NB4 (cell line): ENCODE measurements at regions not wholly inside any gene's neighbourhood (a gene's known extent, or its start where the extent isn't known, plus 50 kb on each side); places are given as distances from the start of the nearest gene placed in this dataset.

Source experiments
- DNase-seq: peaks from one replicate; pipeline ENCODE4 v3.0.0; 2010; ENCODE audit warnings: low read depth
- H3K4me3 ChIP-seq: one replicate; pipeline ENCODE4 v1.5.1; 2011; ENCODE audit warnings: mild to moderate bottlenecking, low read depth, low read length, moderate library complexity
- MYC ChIP-seq: IDR thresholded peaks from 2 replicates; pipeline ENCODE4 v1.6.1; 2011; ENCODE audit warnings: low read depth, low read length
- POLR2A ChIP-seq: IDR thresholded peaks from 2 replicates; pipeline ENCODE4 v1.6.1; 2011; ENCODE audit warnings: mild to moderate bottlenecking; ENCODE audit not compliant: insufficient read length; ENCODE audit errors: extremely low read depth
- TF ChIP-seq, protein P1 (sequence below): IDR thresholded peaks from one replicate; pipeline ENCODE4 v1.5.1; 2012; ENCODE audit warnings: low read depth, low read length
- TF ChIP-seq, protein P2 (sequence below): IDR thresholded peaks from 2 replicates; pipeline ENCODE4 v1.6.1; 2011; ENCODE audit warnings: low read depth, low read length

DNA sequence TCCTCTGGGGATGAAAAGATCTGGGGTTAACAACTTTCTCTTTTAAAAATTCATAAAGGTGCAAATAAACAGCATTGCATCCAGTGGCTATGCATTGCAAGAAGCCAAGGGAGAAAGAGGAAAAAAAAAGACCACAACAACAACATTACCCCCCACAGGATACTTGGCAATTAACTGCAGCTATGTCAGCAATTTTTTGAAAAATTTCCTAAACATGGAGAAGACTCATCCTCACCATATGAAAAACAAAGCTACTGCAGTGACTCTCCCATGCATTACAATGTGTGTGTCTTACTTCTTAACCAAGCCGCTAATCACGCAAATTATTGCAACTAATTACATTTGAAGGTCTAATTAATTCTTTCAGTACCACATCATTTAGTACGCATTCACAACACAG, 309.8 kb upstream of the ZNF507 start:
- DNase-seq = no peak
- no peak overlapping the region for H3K4me3 ChIP-seq
- TF ChIP-seq POLR2A (no peak), MYC (no peak)
- TF ChIP-seq, protein P1, sequence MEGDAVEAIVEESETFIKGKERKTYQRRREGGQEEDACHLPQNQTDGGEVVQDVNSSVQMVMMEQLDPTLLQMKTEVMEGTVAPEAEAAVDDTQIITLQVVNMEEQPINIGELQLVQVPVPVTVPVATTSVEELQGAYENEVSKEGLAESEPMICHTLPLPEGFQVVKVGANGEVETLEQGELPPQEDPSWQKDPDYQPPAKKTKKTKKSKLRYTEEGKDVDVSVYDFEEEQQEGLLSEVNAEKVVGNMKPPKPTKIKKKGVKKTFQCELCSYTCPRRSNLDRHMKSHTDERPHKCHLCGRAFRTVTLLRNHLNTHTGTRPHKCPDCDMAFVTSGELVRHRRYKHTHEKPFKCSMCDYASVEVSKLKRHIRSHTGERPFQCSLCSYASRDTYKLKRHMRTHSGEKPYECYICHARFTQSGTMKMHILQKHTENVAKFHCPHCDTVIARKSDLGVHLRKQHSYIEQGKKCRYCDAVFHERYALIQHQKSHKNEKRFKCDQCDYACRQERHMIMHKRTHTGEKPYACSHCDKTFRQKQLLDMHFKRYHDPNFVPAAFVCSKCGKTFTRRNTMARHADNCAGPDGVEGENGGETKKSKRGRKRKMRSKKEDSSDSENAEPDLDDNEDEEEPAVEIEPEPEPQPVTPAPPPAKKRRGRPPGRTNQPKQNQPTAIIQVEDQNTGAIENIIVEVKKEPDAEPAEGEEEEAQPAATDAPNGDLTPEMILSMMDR = no peak
- TF ChIP-seq, protein P2, sequence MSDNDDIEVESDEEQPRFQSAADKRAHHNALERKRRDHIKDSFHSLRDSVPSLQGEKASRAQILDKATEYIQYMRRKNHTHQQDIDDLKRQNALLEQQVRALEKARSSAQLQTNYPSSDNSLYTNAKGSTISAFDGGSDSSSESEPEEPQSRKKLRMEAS = no peak

DNA sequence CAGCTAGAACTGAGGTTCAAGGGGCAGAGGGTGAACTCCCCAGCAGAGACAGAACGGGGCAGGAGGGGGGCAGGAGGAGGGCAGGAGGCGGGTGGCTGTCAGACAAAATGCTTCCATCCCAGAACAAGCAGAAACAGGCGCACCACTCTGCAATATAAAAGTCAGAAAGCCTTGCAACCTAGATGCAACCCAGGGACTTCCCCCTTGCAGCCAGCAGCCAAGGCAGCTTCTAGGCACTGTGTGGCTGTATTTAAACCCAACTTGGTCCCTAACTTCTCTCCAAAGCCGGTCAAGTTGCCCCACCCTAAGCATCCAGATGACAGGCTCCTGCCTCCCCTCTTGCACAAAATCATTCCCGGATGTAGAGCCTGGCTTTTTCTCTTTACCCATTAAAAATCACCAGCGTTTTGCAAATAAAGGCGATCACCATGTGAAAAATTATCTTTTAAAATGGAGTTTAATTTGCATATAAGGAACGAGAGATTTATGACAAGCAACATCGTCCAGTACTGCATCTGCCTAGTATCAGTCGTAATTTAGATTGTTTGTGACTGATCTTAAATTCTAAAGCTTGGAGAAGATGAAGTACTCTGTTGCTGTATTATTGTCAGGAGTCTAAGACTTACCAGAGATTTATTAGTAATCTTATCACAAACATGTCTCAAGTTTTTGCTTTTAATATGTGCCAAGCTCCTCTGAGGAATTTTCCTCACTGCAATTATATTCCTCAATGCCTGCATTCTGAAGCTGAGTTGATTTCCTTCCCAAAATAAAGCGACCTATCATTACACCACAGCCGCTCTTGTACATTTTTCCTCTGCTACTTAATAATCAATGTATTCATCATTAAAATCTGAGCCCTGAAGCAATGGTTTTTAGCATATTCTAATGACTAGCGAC, 307.1 kb upstream of the ZNF507 start:
- no peak for DNase-seq
- H3K4me3 ChIP-seq = no peak overlapping the region
- TF ChIP-seq MYC = no peak
- TF ChIP-seq, protein P2 = no peak
- TF ChIP-seq POLR2A = no peak
- TF ChIP-seq, protein P1 = no peak

DNA sequence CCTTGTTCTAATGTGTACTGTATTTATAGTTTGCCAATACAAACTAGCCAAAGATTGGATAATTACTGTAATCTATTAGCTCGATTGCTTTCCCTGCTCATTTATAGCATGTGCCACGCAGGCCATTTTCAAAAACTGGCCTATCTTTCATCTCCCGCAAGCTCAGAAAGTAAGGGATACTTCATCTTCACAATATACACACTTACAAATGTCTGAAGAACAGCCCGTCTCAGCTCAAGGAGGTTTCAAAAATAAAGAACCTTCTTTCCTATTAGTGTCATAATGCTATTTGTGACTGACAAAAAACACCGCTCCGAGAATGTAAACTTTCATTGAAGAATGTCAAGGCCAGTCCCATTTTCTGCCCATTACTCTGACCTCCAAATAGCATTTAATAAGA, 306.4 kb upstream of the ZNF507 start:
- no peak overlapping the region for H3K4me3 ChIP-seq
- no peak for DNase-seq
- TF ChIP-seq MYC (no peak), POLR2A (no peak)
- TF ChIP-seq, protein P1 = no peak
- TF ChIP-seq, protein P2 = no peak

DNA sequence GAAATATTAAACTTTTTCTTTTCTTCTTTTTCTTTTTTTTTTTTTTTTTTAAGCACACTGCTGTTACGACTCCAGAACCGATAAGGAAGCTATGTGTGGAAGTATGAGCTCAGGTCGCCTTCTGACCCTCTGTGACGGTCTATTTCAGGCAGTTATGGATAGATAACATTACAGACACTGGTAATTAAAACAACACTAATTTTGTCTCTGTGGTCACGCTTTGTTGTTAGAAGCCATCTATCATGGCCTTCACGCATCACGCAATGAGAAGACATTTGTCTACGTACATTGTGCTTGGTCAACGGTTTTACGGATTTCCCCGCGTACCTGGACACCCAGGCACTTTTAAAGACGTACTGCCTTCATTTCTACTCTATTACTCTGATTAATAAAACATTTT, 306.0 kb upstream of the ZNF507 start:
- TF ChIP-seq POLR2A = no peak
- TF ChIP-seq, protein P1 = no peak

DNA sequence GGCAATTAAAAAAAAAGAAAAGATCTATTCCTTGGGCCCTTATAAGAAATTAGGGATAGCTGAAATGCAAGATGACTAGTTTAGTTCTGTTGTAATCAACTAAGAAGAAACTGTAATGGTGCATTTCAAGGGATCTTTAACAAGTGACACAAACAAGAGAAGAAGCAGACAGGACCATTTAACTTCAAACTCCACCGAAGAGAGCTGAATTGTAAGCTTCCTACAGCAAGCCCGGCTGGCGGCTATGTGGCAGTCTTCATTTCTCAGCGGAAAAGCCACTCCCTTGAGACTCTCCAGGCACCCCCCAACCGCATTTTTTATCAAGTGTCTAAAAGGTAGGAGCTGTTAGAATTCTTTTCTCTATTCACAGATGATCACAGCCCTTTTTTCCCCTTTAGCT, 305.2 kb upstream of the ZNF507 start:
- H3K4me3 ChIP-seq = no peak overlapping the region
- DNase-seq = no peak
- no peak for TF ChIP-seq POLR2A
- TF ChIP-seq MYC = no peak
- TF ChIP-seq, protein P2 = no peak
- TF ChIP-seq, protein P1 = no peak

More for the DNA sequence above, 306.0 kb upstream of the ZNF507 start:
- no peak overlapping the region for H3K4me3 ChIP-seq
- no peak for DNase-seq

DNA sequence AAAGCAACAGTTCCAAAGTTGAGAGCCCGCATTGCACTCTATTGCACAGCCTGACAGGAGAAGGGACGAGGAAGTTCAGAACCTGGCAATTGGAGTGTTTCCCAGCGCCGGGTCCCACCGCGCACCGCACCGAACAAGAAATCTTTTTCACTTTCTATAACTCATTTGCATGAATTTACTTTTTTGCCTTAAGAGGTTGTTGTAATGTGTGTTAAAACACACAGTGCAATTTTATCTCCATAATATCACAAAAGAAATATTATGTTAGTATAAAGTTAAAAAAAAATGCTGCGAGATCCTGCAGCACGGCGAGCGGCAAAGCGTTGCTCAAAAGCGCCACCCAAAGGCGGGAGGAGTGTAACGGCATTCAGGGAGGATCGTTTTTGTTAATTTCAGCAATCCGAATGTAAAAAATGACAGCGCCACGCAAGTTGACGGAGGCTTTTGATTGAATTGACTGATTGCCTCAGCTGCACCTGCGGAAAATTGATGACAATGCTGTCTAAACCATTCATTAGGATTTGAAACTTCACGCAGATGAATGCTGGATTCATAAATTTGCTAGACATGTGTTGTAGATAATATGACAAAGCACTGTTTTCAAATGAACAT, 303.6 kb upstream of the ZNF507 start:
- no peak overlapping the region for H3K4me3 ChIP-seq
- peak; percentile 40 for DNase-seq
- TF ChIP-seq, protein P1 = peak; percentile 59
- TF ChIP-seq, protein P2 = no peak
